GM12875 (cell line): ENCODE measurements at regions not wholly inside any gene's neighbourhood (a gene's known extent, or its start where the extent isn't known, plus 50 kb on each side); places are given as distances from the start of the nearest gene placed in this dataset.

Experiments
- H3K4me3 ChIP-seq: one replicate; pipeline ENCODE4 v1.5.1; 2011; ENCODE audit warnings: low read depth, low read length, control low read depth
- CTCF ChIP-seq: IDR thresholded peaks from 2 replicates; pipeline ENCODE4 v1.5.1; 2011; ENCODE audit warnings: low read depth, mild to moderate bottlenecking, control low read depth, inconsistent platforms, low read length, moderate library complexity, borderline replicate concordance; ENCODE audit not compliant: insufficient read depth

- H3K4me3 ChIP-seq = no peak overlapping the region
- TF ChIP-seq CTCF = no peak
These were observed 80.0 kb upstream of the TOP1 start for GRCh38 chr20:40948465-40949267.

GRCh38 chr20:40949346-40949745 lies 79.3 kb upstream of the TOP1 start:
- TF ChIP-seq CTCF = no peak
- H3K4me3 ChIP-seq = no peak overlapping the region

- no peak overlapping the region for H3K4me3 ChIP-seq
- no peak for TF ChIP-seq CTCF
These were observed 76.5 kb upstream of the TOP1 start for GRCh38 chr20:40952136-40952535.

- no peak overlapping the region for H3K4me3 ChIP-seq
- no peak for TF ChIP-seq CTCF
These were observed 75.2 kb upstream of the TOP1 start for GRCh38 chr20:40953416-40953815.

GRCh38 chr20:40953856-40954255 lies 74.8 kb upstream of the TOP1 start:
- H3K4me3 ChIP-seq = no peak overlapping the region
- TF ChIP-seq CTCF = no peak

GRCh38 chr20:40954521-40955165 lies 74.0 kb upstream of the TOP1 start:
- no peak overlapping the region for H3K4me3 ChIP-seq

More at GRCh38 chr20:40954521-40955165, 74.0 kb upstream of the TOP1 start:
- no peak for TF ChIP-seq CTCF
